RPMI7951 (cell line): ENCODE measurements at regions not wholly inside any gene's neighbourhood (a gene's known extent, or its start where the extent isn't known, plus 50 kb on each side); places are given as distances from the start of the nearest gene placed in this dataset.

ENCODE experiments used
- DNase-seq: peaks from one replicate; pipeline ENCODE4 v3.0.0-alpha.2; 2012; ENCODE audit warnings: low read depth

DNA sequence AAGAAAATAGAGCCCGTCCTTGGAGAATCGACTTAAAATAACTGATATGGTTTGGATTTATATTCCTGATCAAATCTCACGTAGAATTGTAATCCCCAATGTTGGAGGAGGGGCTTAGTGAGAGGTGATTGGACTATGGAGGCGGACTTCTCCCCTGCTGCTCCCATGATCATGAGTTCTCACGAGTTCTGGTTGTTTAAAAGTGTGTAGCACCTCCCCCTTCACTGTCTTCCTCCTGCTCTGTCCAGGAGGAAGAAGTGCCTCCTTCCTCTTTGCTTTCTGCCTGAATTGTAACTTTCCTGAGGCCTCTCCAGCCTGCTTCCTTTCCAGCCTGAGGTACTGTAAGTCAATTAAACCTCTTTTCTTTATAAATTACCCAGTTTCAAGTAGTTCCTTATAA, 529.2 kb downstream of the HAO1 start:
- no peak for DNase-seq

DNA sequence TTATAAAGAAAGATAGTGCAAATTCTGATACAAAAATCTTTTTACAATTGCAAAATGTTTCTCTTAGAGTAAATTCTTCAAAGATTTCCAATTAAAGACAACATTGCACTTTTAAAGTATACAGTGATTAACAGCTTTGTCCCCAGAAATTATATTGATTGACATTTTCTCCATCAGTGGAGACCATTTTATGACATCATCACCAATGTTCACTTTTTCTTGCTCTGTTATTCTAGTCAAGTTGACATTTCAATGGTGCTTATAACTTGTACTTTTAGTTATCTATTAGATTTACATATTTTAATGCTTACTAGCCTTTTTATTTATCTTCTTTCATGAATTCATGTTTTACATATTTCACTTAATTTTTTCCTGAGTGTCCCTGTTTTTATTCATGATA, 524.8 kb downstream of the HAO1 start:
- no peak for DNase-seq

DNA sequence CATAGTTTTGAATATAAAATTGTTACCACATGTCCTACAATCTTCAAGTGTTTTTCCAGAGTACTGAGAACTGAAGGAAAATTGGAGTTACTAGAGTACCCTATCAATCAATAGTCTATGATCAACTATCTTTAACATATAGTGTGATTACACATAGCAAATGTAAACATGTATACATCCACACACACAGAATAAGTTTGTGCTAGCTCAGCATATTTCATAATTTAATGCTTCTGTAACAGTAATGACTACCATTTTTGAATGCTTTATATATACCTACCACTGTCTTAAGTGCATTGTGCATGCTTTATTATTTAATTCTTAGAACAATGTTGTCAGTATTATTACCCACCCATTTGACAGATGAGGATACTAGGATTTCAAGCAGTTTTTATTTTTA, 523.9 kb downstream of the HAO1 start:
- no peak for DNase-seq

- no peak for DNase-seq
These were observed 519.9 kb downstream of the HAO1 start for GRCh38 chr20:7420345-7420744.

- no peak for DNase-seq
These were observed 513.3 kb downstream of the HAO1 start for GRCh38 chr20:7426890-7427496.

- no peak for DNase-seq
These were observed 511.3 kb downstream of the HAO1 start for GRCh38 chr20:7428946-7429345.

DNA sequence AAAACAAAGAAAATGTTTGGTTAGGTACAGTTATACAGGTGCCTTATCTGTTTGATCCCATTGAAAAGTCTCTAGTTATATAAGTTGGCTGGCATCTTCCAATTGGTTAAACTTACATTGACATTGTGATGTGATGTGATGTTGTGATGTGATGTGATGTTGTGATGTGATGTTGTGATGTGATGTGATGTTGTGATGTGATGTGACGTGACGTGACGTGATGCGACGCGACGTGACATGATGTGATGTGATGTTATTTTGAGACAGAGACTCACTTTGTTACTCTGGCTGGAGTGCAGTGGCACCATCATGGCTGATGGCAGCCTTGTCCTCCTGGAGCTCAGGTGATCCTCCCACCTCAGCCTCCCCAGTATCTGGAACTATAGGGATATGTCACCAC, 507.6 kb downstream of the HAO1 start:
- DNase-seq: no peak

DNA sequence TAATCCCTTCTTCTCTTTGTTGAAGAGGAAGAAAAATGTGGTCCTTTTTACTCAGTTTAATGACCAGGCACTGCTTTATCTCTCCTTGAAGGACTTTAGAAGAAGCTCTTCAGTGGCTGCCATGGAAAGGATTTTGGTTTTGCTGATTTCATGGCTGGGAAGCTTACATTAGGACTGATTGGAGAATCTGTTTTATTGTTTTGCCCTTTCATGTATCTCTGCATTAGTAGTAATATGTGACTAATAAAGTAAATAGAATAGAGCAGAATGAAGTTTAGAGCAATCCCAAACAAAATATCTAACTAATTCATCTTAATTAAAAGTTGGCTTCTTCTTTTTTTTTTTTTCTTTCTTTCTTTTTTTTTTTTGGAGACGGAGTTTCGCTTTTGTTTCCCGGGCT, 502.9 kb downstream of the HAO1 start:
- no peak for DNase-seq

- DNase-seq: no peak
These were observed 491.0 kb downstream of the HAO1 start for GRCh38 chr20:7449269-7449668.

GRCh38 chr20:7452890-7453289, 487.4 kb downstream of the HAO1 start:
- DNase-seq: no peak

DNA sequence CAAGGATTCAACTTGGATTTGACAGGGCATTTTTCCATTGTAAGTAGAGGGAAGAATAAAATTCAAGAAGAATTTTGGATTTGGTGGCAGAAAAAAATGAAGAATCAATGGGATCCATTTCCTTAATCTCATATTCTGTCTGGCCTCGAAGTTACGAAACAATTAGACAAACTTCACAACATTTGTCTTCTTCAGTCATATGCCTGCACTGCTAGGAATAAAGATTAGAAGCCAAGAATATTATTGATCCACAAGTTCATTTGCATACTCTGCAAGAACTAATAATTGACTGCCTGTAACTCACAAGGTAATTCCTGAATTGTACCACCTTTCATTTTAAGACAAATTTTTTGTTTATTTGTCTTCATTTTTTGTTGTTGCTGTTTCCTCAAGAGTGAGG, 486.2 kb downstream of the HAO1 start:
- no peak for DNase-seq

DNA sequence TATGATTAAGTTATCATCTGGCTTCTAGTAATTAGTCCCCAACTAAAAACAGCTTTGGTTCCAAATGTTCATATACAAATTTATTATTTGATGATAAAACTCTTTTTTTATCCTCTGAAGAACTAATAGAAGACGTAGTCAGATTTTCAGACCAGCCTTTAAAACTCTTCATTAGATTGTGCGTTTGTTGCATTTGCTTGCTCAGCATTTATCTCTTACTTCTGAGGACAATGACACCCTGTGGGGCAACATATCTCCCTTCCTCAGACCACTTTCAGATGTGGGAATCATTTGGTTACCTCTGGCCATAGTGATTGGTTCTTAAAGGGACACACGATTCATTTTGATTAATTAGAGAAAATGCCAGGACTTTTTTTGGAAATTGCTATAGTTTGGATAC, 481.8 kb downstream of the HAO1 start:
- no peak for DNase-seq

- peak; percentile 11 for DNase-seq
These were observed 481.2 kb downstream of the HAO1 start for GRCh38 chr20:7459083-7459482.

GRCh38 chr20:7463290-7463689, 477.0 kb downstream of the HAO1 start:
- DNase-seq: no peak

- DNase-seq: no peak
These were observed 469.3 kb downstream of the HAO1 start for GRCh38 chr20:7470912-7471311.

DNA sequence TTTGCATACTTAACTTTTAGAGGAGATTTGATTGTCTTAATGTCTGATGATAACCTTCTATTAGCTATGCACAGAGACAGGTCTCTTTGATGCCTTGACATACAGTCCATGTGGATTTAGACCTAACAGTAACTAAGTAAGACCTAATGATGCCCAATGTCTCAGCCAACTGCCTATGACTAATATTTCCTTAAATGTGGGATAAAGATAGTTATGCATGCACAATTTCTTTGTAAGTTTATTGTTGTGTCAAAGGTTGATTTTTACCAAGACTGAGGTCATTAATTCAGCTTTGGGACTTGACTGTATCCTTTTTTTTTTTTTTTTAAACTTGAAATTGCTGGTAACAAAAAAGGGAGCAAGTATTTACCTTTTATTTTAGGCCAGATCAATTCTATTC, 450.0 kb downstream of the HAO1 start:
- DNase-seq: no peak

DNA sequence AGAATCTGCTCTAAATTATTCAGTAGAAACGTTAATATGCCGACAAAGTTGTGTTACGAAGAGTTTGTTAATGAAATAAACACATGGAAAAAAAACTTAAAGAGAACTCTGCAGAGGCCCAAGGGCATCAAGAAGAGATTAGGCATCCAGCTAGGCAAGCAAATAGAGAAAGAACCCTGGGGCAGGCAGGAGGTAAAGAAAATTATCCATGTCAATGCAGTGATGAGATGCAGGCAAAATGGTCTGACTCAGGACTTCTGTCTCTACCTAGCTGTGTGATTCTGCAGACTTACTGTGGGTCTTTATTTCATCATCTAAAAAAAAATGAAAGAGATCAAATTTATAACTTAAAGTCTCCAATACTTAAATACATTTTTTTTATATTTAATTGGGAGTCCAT, 448.0 kb downstream of the HAO1 start:
- DNase-seq: no peak

GRCh38 chr20:7493311-7493710, 446.9 kb downstream of the HAO1 start:
- DNase-seq: no peak

GRCh38 chr20:7496394-7496991, 443.8 kb downstream of the HAO1 start:
- peak; percentile 18 for DNase-seq

GRCh38 chr20:7497985-7498384, 442.3 kb downstream of the HAO1 start:
- peak; percentile 52 for DNase-seq

DNA sequence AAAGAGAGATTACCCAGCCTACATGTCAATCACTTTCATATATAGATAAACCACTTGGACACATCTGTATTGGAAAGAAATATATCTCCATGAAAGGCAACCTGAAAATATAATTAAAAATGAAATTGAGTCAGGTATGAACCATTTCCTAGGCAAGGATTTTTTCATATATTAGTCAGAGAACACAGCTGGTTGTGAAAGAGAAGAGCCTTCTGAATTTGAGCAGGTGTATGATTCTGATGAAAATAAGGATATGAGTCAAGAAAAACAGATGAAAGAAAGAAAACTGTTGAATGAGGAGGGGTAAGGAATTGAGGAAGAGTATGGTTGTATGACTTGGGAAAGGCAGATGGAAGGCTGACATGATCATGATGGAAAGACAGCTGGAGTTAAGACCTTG, 441.1 kb downstream of the HAO1 start:
- DNase-seq: no peak

DNA sequence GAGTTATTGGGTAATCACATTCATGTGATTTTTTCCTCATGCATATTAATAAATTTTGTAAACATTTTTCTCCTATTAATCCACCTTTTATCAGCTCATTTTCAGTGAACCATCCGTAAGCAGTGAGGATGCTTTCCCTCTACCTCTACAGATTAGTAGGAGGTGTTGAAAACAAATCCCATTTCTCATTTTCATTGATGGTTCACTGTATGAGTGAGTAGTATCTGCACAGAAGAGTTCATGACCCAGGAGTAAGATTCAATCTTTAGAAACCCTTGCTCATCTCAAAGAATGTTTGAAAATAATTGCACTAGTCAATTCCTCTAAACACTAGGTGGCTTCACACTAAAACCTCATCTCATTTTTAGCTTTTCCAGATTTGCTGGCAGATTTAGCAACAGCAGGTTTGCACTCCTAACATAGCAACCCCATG, 440.0 kb downstream of the HAO1 start:
- DNase-seq: no peak

GRCh38 chr20:7503501-7503900, 436.8 kb downstream of the HAO1 start:
- DNase-seq: peak; percentile 64

- no peak for DNase-seq
These were observed 435.0 kb downstream of the HAO1 start for GRCh38 chr20:7505152-7505834.
